ENCODE measurements at regions not wholly inside any gene's neighbourhood (a gene's known extent, or its start where the extent isn't known, plus 50 kb on each side); places are given as distances from the start of the nearest gene placed in this dataset.

DNA sequence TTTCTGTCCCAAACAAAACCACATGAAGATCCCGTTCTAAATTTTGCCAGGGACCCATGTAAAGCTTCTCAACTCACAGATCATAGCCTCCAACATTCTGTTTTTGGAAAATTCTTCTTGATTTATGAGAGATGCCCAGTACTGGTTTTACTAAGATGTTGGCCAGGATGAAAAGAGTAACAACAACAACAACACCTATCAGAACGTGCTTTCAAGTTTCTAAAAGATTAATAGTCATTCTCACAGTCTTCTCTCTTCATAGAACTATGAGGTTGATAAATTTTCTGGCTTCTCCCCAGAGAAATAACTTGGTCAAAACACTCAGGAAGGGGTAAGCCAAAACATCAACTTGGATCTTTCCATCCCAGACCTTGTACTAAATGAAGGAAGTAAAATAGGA, 567.5 kb upstream of the IGFBP3 start:
- H3K36me3 ChIP-seq (ENCODE audit: control insufficient read depth, insufficient read depth, low read length), result no peaks in the 10 kb centered on the region
- no peak for TF ChIP-seq CTCF (IDR thresholded peaks at IDR 0.05)
- 57% methylated on average over 1 of the region's 2 CpGs for WGBS (ENCODE audit: insufficient coverage)
- ATAC-seq, result no peak
- H3K27ac ChIP-seq (ENCODE audit: low read length), result no peak overlapping the region
- no peak overlapping the region for H3K4me3 ChIP-seq (ENCODE audit: low read length)
- no peaks in the 10 kb centered on the region for H3K27me3 Mint-ChIP-seq (ENCODE audit: low read depth in 2 of 2)
- H3K36me3 Mint-ChIP-seq, result peaks cover 6% of the 10 kb centered on the region
- no peaks in the 10 kb centered on the region for H3K9me3 ChIP-seq (ENCODE audit: control insufficient read depth, insufficient read depth, low read length)
- no peak overlapping the region for H3K4me3 Mint-ChIP-seq
- no peak overlapping the region for H3K27ac Mint-ChIP-seq
- H3K27me3 ChIP-seq (ENCODE audit: control insufficient read depth, insufficient read depth, low read length), result no peaks in the 10 kb centered on the region
- intact Hi-C loops (cut with micrococcal nuclease), result no loop called here
- no peak for DNase-seq
- no peaks in the 10 kb centered on the region for H3K4me1 Mint-ChIP-seq
- no peaks in the 10 kb centered on the region for H3K4me1 ChIP-seq (ENCODE audit: control insufficient read depth, insufficient read depth, low read length)
- peaks cover 12 to 14% of the 10 kb centered on the region in 2 donors for H3K9me3 Mint-ChIP-seq

DNA sequence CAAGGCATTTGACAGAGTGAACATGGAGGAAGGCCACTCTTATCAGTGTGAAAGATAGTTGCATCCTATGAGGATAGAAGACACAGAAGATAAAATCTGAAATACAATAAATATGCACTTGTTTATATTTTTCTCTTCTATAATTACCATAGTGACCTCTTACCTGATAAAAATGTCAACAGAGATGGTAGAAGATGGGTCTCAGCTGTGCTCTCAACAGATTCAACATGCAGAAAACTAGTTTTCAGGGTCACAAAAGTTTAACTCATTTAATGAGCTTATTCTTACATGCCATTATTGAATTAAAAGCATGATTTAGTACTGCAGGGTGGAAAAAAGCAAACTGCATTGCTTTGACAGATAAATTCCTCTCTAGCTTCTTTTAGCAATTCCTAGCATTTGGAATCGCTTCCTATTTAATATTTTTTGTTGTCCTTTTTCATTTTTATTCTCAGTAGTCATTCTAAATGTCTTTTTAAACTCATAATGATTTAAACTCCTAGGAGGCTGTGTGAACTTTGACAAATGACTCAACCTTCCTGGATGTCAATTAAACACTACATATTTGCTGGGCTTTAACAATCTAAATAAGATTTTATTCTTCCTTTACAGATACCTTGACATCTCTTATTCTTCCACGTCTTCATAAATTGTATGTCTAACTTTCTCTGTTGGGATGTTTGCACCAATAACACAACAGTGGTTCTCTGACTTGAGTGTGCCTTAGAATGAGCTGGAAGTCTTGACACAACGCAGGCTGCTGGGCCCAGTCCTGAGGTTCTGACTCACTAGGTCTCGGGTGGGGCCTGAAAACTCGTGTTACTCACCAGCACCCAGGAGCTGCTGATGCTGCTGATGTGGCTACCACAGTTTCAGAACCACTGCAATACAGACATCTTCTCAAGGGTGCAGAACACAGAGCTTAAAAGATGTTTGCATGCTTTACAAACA, 565.5 kb upstream of the IGFBP3 start:
- Histone ChIP-seq H3K4me1 (ENCODE audit: control insufficient read depth, insufficient read depth, low read length) (no peaks in the 10 kb centered on the region), H3K9me3 (ENCODE audit: control insufficient read depth, insufficient read depth, low read length) (no peaks in the 10 kb centered on the region), H3K27me3 (ENCODE audit: control insufficient read depth, insufficient read depth, low read length) (no peaks in the 10 kb centered on the region), H3K4me3 (ENCODE audit: low read length) (no peak overlapping the region), H3K27ac (ENCODE audit: low read length) (no peak overlapping the region), H3K36me3 (ENCODE audit: control insufficient read depth, insufficient read depth, low read length) (no peaks in the 10 kb centered on the region)
- intact Hi-C loops (cut with micrococcal nuclease), result no loop called here
- TF ChIP-seq CTCF (IDR thresholded peaks at IDR 0.05), result no peak
- no peak for DNase-seq
- WGBS (ENCODE audit: insufficient coverage), result 71% methylated on average over 5 of the region's 5 CpGs
- no peak overlapping the region for H3K27ac Mint-ChIP-seq
- no peaks in the 10 kb centered on the region for H3K36me3 Mint-ChIP-seq
- peaks cover 8% of the 10 kb centered on the region in 2 donors for H3K9me3 Mint-ChIP-seq
- H3K27me3 Mint-ChIP-seq (ENCODE audit: low read depth in 2 of 2), result no peaks in the 10 kb centered on the region
- no peak for ATAC-seq
- H3K4me3 Mint-ChIP-seq, result no peak overlapping the region
- H3K4me1 Mint-ChIP-seq, result no peaks in the 10 kb centered on the region

- H3K27me3 Mint-ChIP-seq (ENCODE audit: low read depth in 2 of 2), result no peaks in the 10 kb centered on the region
- peaks cover 6 to 7% of the 10 kb centered on the region in 2 donors for H3K9me3 Mint-ChIP-seq
- Histone ChIP-seq H3K27me3 (ENCODE audit: control insufficient read depth, insufficient read depth, low read length) (no peaks in the 10 kb centered on the region), H3K4me3 (ENCODE audit: low read length) (no peak overlapping the region), H3K36me3 (ENCODE audit: control insufficient read depth, insufficient read depth, low read length) (no peaks in the 10 kb centered on the region), H3K4me1 (ENCODE audit: control insufficient read depth, insufficient read depth, low read length) (no peaks in the 10 kb centered on the region), H3K27ac (ENCODE audit: low read length) (no peak overlapping the region), H3K9me3 (ENCODE audit: control insufficient read depth, insufficient read depth, low read length) (peaks cover 7% of the 10 kb centered on the region)
- H3K36me3 Mint-ChIP-seq, result no peaks in the 10 kb centered on the region
- WGBS (ENCODE audit: insufficient coverage), result 76% methylated on average over 1 of the region's 3 CpGs
- no peak for TF ChIP-seq CTCF (IDR thresholded peaks at IDR 0.05)
- no peak for DNase-seq
- intact Hi-C loops (cut with micrococcal nuclease), result no loop called here
- ATAC-seq, result no peak
- H3K27ac Mint-ChIP-seq, result no peak overlapping the region
- no peak overlapping the region for H3K4me3 Mint-ChIP-seq
- H3K4me1 Mint-ChIP-seq, result no peaks in the 10 kb centered on the region
Observed at GRCh38 chr7:46485481-46486065, 564.5 kb upstream of the IGFBP3 start.

Data from natural killer cell (primary cell).